ENCODE measurements at regions not wholly inside any gene's neighbourhood (a gene's known extent, or its start where the extent isn't known, plus 50 kb on each side); places are given as distances from the start of the nearest gene placed in this dataset.
A peak's percentile ranks its signal among the peaks of the same experiment; 100 is the strongest.
"Not testable (repeated sequence)": the region's sequence is repeated elsewhere in the genome, so short reads cannot be mapped to it uniquely, and the experiment has no call there.

DNA sequence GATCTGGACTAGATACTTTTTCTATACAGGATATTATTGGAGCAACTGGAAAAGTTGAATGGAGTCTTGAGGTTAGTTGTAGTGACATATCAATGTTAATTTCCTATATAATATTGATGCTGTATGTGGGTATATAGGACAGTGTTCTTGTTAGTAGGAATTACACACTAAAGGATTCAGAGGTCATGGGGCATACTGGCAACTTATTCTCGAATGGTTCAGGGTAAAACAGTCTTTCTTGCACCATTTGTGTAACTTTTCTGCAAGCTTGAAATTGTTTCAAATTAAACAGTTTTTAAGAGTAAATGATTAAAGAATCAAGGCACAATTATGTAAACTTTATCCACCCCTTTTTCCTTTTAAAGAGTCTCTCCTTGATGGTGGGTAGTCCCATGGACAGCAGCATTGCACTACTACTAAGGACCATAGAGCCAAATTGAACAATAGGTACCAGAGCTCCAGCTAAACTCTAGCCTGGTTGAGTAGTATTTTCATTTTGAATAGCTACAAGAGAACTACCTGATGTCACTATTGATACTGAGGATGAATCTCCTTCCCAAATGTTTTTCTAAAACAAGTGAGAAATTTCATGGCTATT is 70.1 kb downstream of the DMP1 start:
- H3K9me3 Mint-ChIP-seq (ENCODE audit: unreplicated experiment): peaks cover 10% of the 10 kb centered on the region
- intact Hi-C loops (cut with micrococcal nuclease): no loop called here
- no peak overlapping the region for H3K27ac Mint-ChIP-seq (ENCODE audit: low read depth, unreplicated experiment)
- ChIA-PET POLR2A (no interaction called here), CTCF (no interaction called here)
- H3K4me1 Mint-ChIP-seq (ENCODE audit: insufficient read depth, unreplicated experiment): peaks cover 8% of the 10 kb centered on the region
- TF ChIP-seq, protein P1, sequence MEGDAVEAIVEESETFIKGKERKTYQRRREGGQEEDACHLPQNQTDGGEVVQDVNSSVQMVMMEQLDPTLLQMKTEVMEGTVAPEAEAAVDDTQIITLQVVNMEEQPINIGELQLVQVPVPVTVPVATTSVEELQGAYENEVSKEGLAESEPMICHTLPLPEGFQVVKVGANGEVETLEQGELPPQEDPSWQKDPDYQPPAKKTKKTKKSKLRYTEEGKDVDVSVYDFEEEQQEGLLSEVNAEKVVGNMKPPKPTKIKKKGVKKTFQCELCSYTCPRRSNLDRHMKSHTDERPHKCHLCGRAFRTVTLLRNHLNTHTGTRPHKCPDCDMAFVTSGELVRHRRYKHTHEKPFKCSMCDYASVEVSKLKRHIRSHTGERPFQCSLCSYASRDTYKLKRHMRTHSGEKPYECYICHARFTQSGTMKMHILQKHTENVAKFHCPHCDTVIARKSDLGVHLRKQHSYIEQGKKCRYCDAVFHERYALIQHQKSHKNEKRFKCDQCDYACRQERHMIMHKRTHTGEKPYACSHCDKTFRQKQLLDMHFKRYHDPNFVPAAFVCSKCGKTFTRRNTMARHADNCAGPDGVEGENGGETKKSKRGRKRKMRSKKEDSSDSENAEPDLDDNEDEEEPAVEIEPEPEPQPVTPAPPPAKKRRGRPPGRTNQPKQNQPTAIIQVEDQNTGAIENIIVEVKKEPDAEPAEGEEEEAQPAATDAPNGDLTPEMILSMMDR (IDR thresholded peaks at IDR 0.05; ENCODE audit: unreplicated experiment): no peak
- BruUV-seq (replicated peaks): no TSS peak
- H3K4me3 Mint-ChIP-seq (ENCODE audit: unreplicated experiment): no peak overlapping the region
- DNase-seq (ENCODE audit: unreplicated experiment): no peak
- no peaks in the 10 kb centered on the region for H3K27me3 Mint-ChIP-seq (ENCODE audit: insufficient read depth, unreplicated experiment)
- no peaks in the 10 kb centered on the region for H3K36me3 Mint-ChIP-seq (ENCODE audit: insufficient read depth, unreplicated experiment)

DNA sequence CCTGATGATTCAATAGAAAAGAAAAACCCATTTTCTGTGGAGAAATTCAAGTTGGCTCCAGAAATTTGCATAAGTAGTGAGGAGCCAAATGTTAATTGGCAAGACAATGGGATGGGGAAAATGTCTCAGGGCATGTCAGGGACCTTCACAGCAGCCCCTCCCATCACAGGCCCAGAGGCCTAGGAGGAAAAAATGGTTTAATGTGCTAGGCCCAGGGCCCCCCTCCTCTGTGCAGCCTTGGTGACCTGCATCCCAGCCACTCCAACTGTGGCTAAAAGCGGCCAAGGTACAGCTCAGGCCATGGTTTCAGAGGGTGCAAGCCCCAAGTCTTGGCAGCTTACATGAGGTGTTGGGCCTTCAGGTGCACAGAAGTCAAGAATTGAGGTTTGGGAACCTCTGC is 74.1 kb upstream of the IBSP start:
- H3K4me1 Mint-ChIP-seq (ENCODE audit: insufficient read depth, unreplicated experiment); DNase-seq (ENCODE audit: unreplicated experiment); H3K27me3 Mint-ChIP-seq (ENCODE audit: insufficient read depth, unreplicated experiment); H3K4me3 Mint-ChIP-seq (ENCODE audit: unreplicated experiment); CTCF ChIA-PET; H3K36me3 Mint-ChIP-seq (ENCODE audit: insufficient read depth, unreplicated experiment); BruUV-seq (replicated peaks); H3K27ac Mint-ChIP-seq (ENCODE audit: low read depth, unreplicated experiment); intact Hi-C loops (cut with micrococcal nuclease): not testable (repeated sequence)
- peaks cover 11% of the 10 kb centered on the region for H3K9me3 Mint-ChIP-seq (ENCODE audit: unreplicated experiment)
- POLR2A ChIA-PET: interaction anchor here (0.6 kb wide), 1 partner anchor 198 kb away, joined by 5 read pairs; no protein-coding TSS in a partner anchor

GRCh38 chr4:87732033-87732765 is 67.2 kb upstream of the IBSP start:
- CTCF ChIA-PET: interaction anchor here (0.7 kb wide), 2 partner anchors 95 to 397 kb away, joined by 3 to 4 read pairs; no protein-coding TSS in a partner anchor
- no peaks in the 10 kb centered on the region for H3K27me3 Mint-ChIP-seq (ENCODE audit: insufficient read depth, unreplicated experiment)
- H3K27ac Mint-ChIP-seq (ENCODE audit: low read depth, unreplicated experiment): no peak overlapping the region
- intact Hi-C loops (cut with micrococcal nuclease): no loop called here
- H3K4me3 Mint-ChIP-seq (ENCODE audit: unreplicated experiment): no peak overlapping the region
- POLR2A ChIA-PET: interaction anchor here (0.7 kb wide), 1 partner anchor 13 kb away, joined by 3 read pairs; no protein-coding TSS in a partner anchor
- peaks cover 5% of the 10 kb centered on the region for H3K4me1 Mint-ChIP-seq (ENCODE audit: insufficient read depth, unreplicated experiment)
- H3K9me3 Mint-ChIP-seq (ENCODE audit: unreplicated experiment): no peaks in the 10 kb centered on the region
- TF ChIP-seq, protein P1 (IDR thresholded peaks at IDR 0.05; ENCODE audit: unreplicated experiment): no peak
- H3K36me3 Mint-ChIP-seq (ENCODE audit: insufficient read depth, unreplicated experiment): no peaks in the 10 kb centered on the region
- DNase-seq (ENCODE audit: unreplicated experiment): peak; percentile 8
- BruUV-seq (replicated peaks): no TSS peak

GRCh38 chr4:87734084-87734483 is 65.3 kb upstream of the IBSP start:
- Mint-ChIP-seq H3K4me3 (ENCODE audit: unreplicated experiment) (no peak overlapping the region), H3K27me3 (ENCODE audit: insufficient read depth, unreplicated experiment) (no peaks in the 10 kb centered on the region), H3K9me3 (ENCODE audit: unreplicated experiment) (no peaks in the 10 kb centered on the region), H3K27ac (ENCODE audit: low read depth, unreplicated experiment) (no peak overlapping the region), H3K4me1 (ENCODE audit: insufficient read depth, unreplicated experiment) (peaks cover 5% of the 10 kb centered on the region), H3K36me3 (ENCODE audit: insufficient read depth, unreplicated experiment) (no peaks in the 10 kb centered on the region)
- no peak for DNase-seq (ENCODE audit: unreplicated experiment)
- BruUV-seq (replicated peaks): no TSS peak
- intact Hi-C loops (cut with micrococcal nuclease): no loop called here
- CTCF ChIA-PET: no interaction called here
- TF ChIP-seq, protein P1 (IDR thresholded peaks at IDR 0.05; ENCODE audit: unreplicated experiment): no peak
- POLR2A ChIA-PET: no interaction called here

All from MCF 10A (cell line).